Lung microvascular endothelial cell (primary cell): ENCODE measurements at regions not wholly inside any gene's neighbourhood (a gene's known extent, or its start where the extent isn't known, plus 50 kb on each side); places are given as distances from the start of the nearest gene placed in this dataset.
"Not testable (repeated sequence)": the region's sequence is repeated elsewhere in the genome, so short reads cannot be mapped to it uniquely, and the experiment has no call there.

Experiments used
- DNase-seq, 2 donors: peaks; one replicate each; pipeline versions ENCODE4 v3.0.0 to v3.0.0-alpha.2; 2010; ENCODE audit warnings: low read depth in 2 of 2

DNA sequence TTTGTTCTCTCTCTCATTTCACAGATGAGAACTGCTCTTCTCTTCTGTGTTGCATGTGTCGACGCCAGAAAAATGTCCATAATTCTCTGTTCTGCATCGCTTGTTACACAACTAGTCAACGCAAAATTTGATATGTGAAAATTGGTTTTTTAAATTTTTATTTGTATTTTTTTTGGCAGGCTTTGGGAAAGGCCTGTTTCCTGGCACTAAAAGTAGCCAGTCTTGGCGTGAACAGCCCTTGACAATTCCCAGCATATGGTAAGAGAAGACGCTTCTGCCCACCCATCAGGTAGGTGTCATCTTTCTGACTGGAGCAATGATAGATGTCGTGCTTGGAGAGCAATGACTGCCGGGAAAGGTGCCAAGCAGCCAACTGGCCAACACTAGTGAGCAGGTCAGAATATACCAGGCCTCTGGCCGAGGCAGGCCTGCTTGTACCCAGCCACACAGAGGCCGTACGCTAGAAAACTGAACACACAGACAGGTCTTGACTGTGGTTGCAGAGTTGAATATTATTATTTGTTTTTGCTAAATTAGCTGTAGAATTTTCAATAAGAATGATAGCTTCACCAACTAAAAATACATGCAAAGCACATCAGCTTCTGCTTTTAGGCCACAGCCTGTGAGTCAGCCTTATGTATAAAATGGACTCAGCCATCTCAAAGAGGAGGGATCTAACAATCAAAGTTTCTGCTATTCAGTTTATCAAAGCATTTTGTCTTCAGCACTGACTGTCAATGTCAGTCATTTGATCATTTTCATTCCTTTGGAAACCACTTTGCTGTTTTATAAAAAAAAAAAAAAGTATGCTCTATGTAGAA lies 837.5 kb downstream of the MCTP2 start:
- DNase-seq = no peak

GRCh38 chr15:95075792-95076677 lies 844.7 kb downstream of the MCTP2 start:
- DNase-seq = no peak

DNA sequence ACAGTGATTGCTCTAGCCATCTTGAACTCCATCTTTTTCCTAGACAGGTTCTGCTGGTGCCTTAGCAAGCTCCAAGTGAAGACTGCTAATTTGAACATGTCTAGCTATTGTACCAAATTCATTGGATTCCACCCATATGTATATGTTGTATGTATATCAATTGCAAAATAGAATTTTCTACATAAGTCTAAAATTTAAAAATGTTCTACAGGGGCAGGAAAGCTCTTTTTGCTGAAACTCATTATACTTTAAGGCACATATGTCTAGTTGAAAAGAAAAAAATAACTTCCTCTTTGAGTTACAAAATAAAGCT lies 845.3 kb downstream of the MCTP2 start:
- no peak for DNase-seq

DNA sequence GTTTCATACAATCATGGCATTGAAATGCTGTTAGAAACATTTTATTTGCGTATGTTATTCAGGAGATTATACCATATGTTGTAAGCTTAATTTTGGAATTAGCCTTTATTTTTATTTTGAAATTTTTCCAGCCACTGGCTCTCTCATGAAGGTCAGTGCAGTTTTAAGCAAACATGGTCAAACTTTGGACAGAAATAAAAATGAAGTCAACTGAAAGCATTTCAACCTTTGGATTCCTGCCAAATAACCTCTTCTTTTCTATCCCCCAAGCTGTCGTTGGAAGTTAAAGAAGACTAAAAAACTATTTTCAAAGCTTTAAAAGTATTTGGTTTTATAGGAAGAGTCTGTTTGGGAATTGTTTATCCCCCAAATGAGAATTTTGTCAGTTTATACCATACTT lies 846.6 kb downstream of the MCTP2 start:
- peak in 1 of 2 donors; percentile 3 for DNase-seq

GRCh38 chr15:95080228-95080627 lies 848.9 kb downstream of the MCTP2 start:
- DNase-seq = not testable (repeated sequence)

- DNase-seq = no peak
Observed at GRCh38 chr15:95085056-95085455, 853.7 kb downstream of the MCTP2 start.

- DNase-seq = peak; percentile 49 to 67
Observed at GRCh38 chr15:95086531-95087252, 855.3 kb downstream of the MCTP2 start.

GRCh38 chr15:95087253-95087609 lies 855.9 kb downstream of the MCTP2 start:
- no peak for DNase-seq

GRCh38 chr15:95091444-95091843 lies 860.1 kb downstream of the MCTP2 start:
- no peak for DNase-seq

DNA sequence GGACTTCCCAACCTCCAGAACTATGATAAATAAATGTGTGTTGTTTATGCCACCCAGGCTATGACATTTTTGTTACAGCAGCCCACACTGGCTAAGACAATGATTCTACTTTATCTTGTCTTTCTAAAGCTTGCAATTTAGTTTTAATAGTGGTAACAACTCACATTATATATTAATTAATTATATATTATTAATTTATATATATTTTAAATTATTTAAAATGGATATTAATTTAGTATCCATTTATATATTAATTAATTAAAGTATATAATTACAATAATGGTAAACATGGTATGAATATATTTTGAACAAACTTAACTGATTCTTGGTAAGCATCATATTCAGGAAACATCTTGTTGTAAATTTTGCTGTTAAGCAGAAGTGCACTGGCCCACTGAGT lies 863.9 kb downstream of the MCTP2 start:
- DNase-seq = no peak

- DNase-seq = no peak
Observed at GRCh38 chr15:95096651-95097050, 865.3 kb downstream of the MCTP2 start.

GRCh38 chr15:95097361-95097760 lies 866.0 kb downstream of the MCTP2 start:
- no peak for DNase-seq

GRCh38 chr15:95105229-95105628 lies 873.9 kb downstream of the MCTP2 start:
- peak in 1 of 2 donors; percentile 17 for DNase-seq

DNA sequence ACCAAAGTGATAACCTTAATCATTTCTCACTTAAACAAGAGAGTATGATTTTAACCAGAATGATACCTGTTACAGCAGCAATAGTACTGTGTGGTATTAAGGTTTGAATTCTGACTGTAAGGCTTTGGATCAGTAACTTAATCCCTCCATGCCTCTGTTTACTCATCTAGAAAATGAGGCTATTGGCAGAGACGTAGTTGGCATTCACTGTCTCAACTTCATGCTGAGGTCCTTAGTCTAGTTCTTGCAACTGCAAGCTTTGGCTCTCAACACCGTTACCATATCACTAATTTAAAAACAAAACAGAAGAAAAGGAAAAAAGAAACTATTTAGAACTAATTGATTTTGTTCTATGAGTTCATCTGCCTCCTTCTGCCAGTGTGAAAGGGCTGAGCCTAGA lies 875.4 kb downstream of the MCTP2 start:
- no peak for DNase-seq

GRCh38 chr15:95108673-95109072 lies 877.3 kb downstream of the MCTP2 start:
- DNase-seq = no peak

DNA sequence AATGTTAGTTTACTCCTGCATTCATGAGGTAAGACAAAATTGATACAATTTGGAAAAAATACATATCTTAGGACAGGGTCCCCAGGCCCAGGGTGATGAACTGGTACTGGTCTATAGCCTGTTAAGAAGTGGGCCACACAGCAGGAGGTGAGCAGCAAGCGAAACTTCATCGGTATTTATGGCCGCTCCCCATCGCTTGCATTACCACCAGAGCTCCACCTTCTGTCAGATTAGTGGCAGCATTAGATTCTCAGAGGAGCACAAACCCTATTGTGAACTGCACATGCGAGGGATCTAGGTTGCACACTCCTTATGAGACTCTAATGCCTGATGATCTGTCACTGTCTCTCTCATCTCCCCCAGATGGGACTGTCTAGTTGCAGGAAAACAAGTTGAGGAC lies 880.6 kb downstream of the MCTP2 start:
- no peak for DNase-seq

GRCh38 chr15:95113041-95113440 lies 881.7 kb downstream of the MCTP2 start:
- DNase-seq = peak in 1 of 2 donors; percentile 46

DNA sequence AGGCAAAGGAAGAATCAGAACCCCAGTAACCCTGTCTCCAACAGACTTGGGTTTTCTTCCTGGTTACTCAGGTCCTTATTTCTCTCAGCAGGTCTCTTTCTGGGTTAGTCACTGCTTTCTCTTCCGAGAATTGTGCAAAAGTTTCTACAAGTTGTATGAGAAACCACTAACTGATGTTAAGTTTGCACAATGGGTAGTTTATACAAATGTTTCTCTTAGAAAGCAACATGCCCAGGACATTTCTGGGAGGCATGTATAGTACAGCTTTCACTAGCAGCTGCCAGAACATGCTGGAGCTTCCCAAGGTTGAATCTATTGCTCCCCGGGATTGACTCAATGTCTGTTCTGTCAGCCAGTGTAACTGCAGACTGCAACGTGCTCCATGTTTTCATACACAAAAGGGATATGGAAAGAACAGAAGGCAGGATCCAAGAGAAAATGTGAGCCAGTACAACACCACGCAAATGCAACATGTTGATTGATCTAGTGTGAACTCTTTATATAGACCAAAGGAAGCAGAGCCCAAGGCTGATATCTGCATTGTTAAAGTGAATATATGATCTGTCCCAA lies 887.8 kb downstream of the MCTP2 start:
- DNase-seq = peak in 1 of 2 donors; percentile 44

- DNase-seq = no peak
Observed at GRCh38 chr15:95120595-95120994, 889.2 kb downstream of the MCTP2 start.

GRCh38 chr15:95121191-95121590 lies 889.8 kb downstream of the MCTP2 start:
- DNase-seq = no peak

DNA sequence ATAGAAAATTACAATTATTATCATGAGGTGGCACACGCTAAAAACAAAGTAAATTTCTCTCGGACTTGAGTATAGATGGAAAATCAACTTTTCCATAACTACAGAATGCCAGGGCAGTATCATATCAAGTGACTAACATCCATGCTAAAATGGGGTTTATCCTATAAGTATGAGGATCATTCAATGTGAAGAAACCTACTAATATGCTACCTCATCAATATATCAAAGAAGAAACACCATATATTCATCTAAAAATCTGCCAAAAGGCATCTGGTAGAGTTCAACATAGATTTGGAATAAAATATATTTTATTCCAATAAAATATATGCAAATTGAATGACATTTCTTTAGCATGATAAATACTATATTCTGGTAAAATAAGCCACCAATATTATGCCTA lies 894.4 kb downstream of the MCTP2 start:
- no peak for DNase-seq

- DNase-seq = peak in 1 of 2 donors; percentile 51
Observed at GRCh38 chr15:95127356-95127755, 896.0 kb downstream of the MCTP2 start.
